Muscle layer of duodenum (tissue), 2 donors: ENCODE measurements at regions not wholly inside any gene's neighbourhood (a gene's known extent, or its start where the extent isn't known, plus 50 kb on each side); places are given as distances from the start of the nearest gene placed in this dataset.

ENCODE experiments used
- H3K27ac ChIP-seq: one replicate; pipeline ENCODE4 v1.7.0; 2013; ENCODE audit warnings: mild to moderate bottlenecking, low read length
- H3K27me3 ChIP-seq: one replicate; pipeline ENCODE4 v1.7.0; 2013; ENCODE audit warnings: low read depth, mild to moderate bottlenecking, control low read depth, low read length
- H3K36me3 ChIP-seq, 2 donors: one replicate each; pipeline ENCODE4 v1.7.0; 2013; ENCODE audit warnings: low read length in 2 of 2, control low read depth in 1 of 2, mild to moderate bottlenecking in 1 of 2; ENCODE audit not compliant: insufficient read depth in 2 of 2, control insufficient read depth in 1 of 2
- H3K4me1 ChIP-seq, 2 donors: one replicate each; pipeline ENCODE4 v1.7.0; 2013; ENCODE audit warnings: low read length in 2 of 2, mild to moderate bottlenecking in 2 of 2, control low read depth in 1 of 2, moderate library complexity in 1 of 2; ENCODE audit not compliant: insufficient read depth in 2 of 2, control insufficient read depth in 1 of 2
- H3K4me3 ChIP-seq, 2 donors: one replicate each; pipeline ENCODE4 v1.7.0; 2013; ENCODE audit warnings: low read length in 2 of 2, low read depth in 1 of 2, mild to moderate bottlenecking in 1 of 2
- H3K9me3 ChIP-seq, 2 donors: one replicate each; pipeline ENCODE4 v1.7.0; 2013; ENCODE audit warnings: low read length in 2 of 2, control low read depth in 1 of 2, mild to moderate bottlenecking in 1 of 2; ENCODE audit not compliant: control insufficient read depth in 1 of 2
- donor health status: healthy.

GRCh38 chr9:82231411-82231810 lies 242.8 kb downstream of the SPATA31D1 start:
- Histone ChIP-seq H3K27me3 (no peaks in the 10 kb centered on the region), H3K4me1 (no peaks in the 10 kb centered on the region), H3K4me3 (no peak overlapping the region), H3K36me3 (no peaks in the 10 kb centered on the region), H3K9me3 (peaks cover 3 to 20% of the 10 kb centered on the region in 2 donors), H3K27ac (no peak overlapping the region)

GRCh38 chr9:82234160-82234943 lies 245.8 kb downstream of the SPATA31D1 start:
- Histone ChIP-seq H3K9me3 (peaks cover 3 to 20% of the 10 kb centered on the region in 2 donors), H3K27me3 (no peaks in the 10 kb centered on the region), H3K4me1 (no peaks in the 10 kb centered on the region), H3K36me3 (no peaks in the 10 kb centered on the region), H3K27ac (no peak overlapping the region), H3K4me3 (no peak overlapping the region)

GRCh38 chr9:82242285-82242963 lies 253.9 kb downstream of the SPATA31D1 start:
- Histone ChIP-seq H3K36me3 (no peaks in the 10 kb centered on the region), H3K4me1 (no peaks in the 10 kb centered on the region), H3K27ac (no peak overlapping the region), H3K27me3 (no peaks in the 10 kb centered on the region), H3K4me3 (no peak overlapping the region), H3K9me3 (peaks cover 0 to 16% of the 10 kb centered on the region in 2 donors)

GRCh38 chr9:82247318-82247717 lies 258.7 kb downstream of the SPATA31D1 start:
- Histone ChIP-seq H3K36me3 (no peaks in the 10 kb centered on the region), H3K27ac (no peak overlapping the region), H3K4me3 (no peak overlapping the region), H3K9me3 (peaks cover 0 to 5% of the 10 kb centered on the region in 2 donors), H3K27me3 (no peaks in the 10 kb centered on the region), H3K4me1 (no peaks in the 10 kb centered on the region)

- Histone ChIP-seq H3K27me3 (no peaks in the 10 kb centered on the region), H3K36me3 (no peaks in the 10 kb centered on the region), H3K4me3 (no peak overlapping the region), H3K4me1 (no peaks in the 10 kb centered on the region), H3K9me3 (no peaks in the 10 kb centered on the region), H3K27ac (no peak overlapping the region)
Measured at GRCh38 chr9:82252116-82252515, 263.5 kb downstream of the SPATA31D1 start.

- H3K4me1 ChIP-seq = no peaks in the 10 kb centered on the region
- no peaks in the 10 kb centered on the region for H3K36me3 ChIP-seq
- H3K4me3 ChIP-seq = no peak overlapping the region
- H3K27ac ChIP-seq = no peak overlapping the region
- no peaks in the 10 kb centered on the region for H3K9me3 ChIP-seq
- no peaks in the 10 kb centered on the region for H3K27me3 ChIP-seq
Measured at GRCh38 chr9:82254646-82255367, 266.2 kb downstream of the SPATA31D1 start.

- no peak overlapping the region for H3K4me3 ChIP-seq
- no peaks in the 10 kb centered on the region for H3K4me1 ChIP-seq
- H3K36me3 ChIP-seq = no peaks in the 10 kb centered on the region
- no peaks in the 10 kb centered on the region for H3K27me3 ChIP-seq
- H3K9me3 ChIP-seq = no peaks in the 10 kb centered on the region
- no peak overlapping the region for H3K27ac ChIP-seq
Measured at GRCh38 chr9:82255481-82256176, 267.1 kb downstream of the SPATA31D1 start.

GRCh38 chr9:82260691-82261090 lies 272.1 kb downstream of the SPATA31D1 start:
- Histone ChIP-seq H3K9me3 (no peaks in the 10 kb centered on the region), H3K27ac (no peak overlapping the region), H3K27me3 (no peaks in the 10 kb centered on the region), H3K4me3 (no peak overlapping the region), H3K36me3 (no peaks in the 10 kb centered on the region), H3K4me1 (no peaks in the 10 kb centered on the region)

GRCh38 chr9:82263619-82264018 lies 275.0 kb downstream of the SPATA31D1 start:
- Histone ChIP-seq H3K36me3 (no peaks in the 10 kb centered on the region), H3K4me1 (no peaks in the 10 kb centered on the region), H3K27ac (no peak overlapping the region), H3K9me3 (no peaks in the 10 kb centered on the region), H3K27me3 (no peaks in the 10 kb centered on the region), H3K4me3 (no peak overlapping the region)

GRCh38 chr9:82271106-82271561 lies 282.6 kb downstream of the SPATA31D1 start:
- Histone ChIP-seq H3K36me3 (no peaks in the 10 kb centered on the region), H3K27ac (no peak overlapping the region), H3K9me3 (no peaks in the 10 kb centered on the region), H3K27me3 (no peaks in the 10 kb centered on the region), H3K4me3 (no peak overlapping the region), H3K4me1 (peaks cover 0 to 6% of the 10 kb centered on the region in 2 donors)

GRCh38 chr9:82273121-82273520 lies 284.5 kb downstream of the SPATA31D1 start:
- Histone ChIP-seq H3K4me1 (peaks cover 0 to 6% of the 10 kb centered on the region in 2 donors), H3K4me3 (no peak overlapping the region), H3K27me3 (no peaks in the 10 kb centered on the region), H3K9me3 (no peaks in the 10 kb centered on the region), H3K27ac (no peak overlapping the region), H3K36me3 (no peaks in the 10 kb centered on the region)
